C4-2B (cell line): ENCODE measurements at regions not wholly inside any gene's neighbourhood (a gene's known extent, or its start where the extent isn't known, plus 50 kb on each side); places are given as distances from the start of the nearest gene placed in this dataset.

ENCODE experiments used
- ZFX ChIP-seq: fragments of 450-650 bp; IDR thresholded peaks from 2 replicates; pipeline ENCODE4 v1.6.1; 2017
- TF ChIP-seq, protein P1 (sequence below): fragments of 450-650 bp; conservative IDR thresholded peaks from 2 replicates; pipeline ENCODE4 v1.5.1; 2017; ENCODE audit warnings: mild to moderate bottlenecking

DNA sequence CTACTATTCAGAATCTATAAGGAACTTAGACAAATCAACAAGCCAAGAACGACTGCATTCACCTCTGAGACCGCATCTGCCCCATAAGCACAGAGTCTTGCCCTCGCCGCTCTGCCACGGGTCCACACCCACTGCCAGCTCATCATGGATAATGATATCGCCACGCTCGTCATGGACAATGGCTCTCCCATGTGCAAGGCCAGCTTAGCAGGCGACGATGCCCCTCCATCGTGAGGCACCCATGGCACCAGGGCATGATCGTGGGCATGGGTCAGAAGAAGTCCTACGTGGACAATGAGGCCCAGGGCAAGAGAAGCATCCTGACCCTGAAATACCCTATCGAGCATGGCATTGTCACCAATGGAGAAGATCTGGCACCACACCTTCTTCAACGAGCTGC, 92.1 kb upstream of the FXR1 start:
- TF ChIP-seq, protein P1, sequence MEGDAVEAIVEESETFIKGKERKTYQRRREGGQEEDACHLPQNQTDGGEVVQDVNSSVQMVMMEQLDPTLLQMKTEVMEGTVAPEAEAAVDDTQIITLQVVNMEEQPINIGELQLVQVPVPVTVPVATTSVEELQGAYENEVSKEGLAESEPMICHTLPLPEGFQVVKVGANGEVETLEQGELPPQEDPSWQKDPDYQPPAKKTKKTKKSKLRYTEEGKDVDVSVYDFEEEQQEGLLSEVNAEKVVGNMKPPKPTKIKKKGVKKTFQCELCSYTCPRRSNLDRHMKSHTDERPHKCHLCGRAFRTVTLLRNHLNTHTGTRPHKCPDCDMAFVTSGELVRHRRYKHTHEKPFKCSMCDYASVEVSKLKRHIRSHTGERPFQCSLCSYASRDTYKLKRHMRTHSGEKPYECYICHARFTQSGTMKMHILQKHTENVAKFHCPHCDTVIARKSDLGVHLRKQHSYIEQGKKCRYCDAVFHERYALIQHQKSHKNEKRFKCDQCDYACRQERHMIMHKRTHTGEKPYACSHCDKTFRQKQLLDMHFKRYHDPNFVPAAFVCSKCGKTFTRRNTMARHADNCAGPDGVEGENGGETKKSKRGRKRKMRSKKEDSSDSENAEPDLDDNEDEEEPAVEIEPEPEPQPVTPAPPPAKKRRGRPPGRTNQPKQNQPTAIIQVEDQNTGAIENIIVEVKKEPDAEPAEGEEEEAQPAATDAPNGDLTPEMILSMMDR: no peak
- TF ChIP-seq ZFX: no peak
